Thyroid gland (tissue), 4 donors: ENCODE measurements at regions not wholly inside any gene's neighbourhood (a gene's known extent, or its start where the extent isn't known, plus 50 kb on each side); places are given as distances from the start of the nearest gene placed in this dataset.

Experiments used
- DNase-seq, 2 donors: peaks; one replicate each; pipeline ENCODE4 v3.0.0-alpha.2; 2019
- H3K27ac ChIP-seq, 3 donors: fragments of 200-600 bp; sonication (generic); 1 replicate in 2 of 3; 2 replicates in 1 of 3; pipeline ENCODE4 v1.5.1; 2016 to 2019; ENCODE audit warnings: mild to moderate bottlenecking in 1 of 3, moderate library complexity in 1 of 3
- H3K27me3 ChIP-seq: fragments of 200-600 bp; sonication (generic); one replicate; pipeline ENCODE4 v1.5.1; 2019
- H3K36me3 ChIP-seq, 2 donors: fragments of 200-600 bp; sonication (generic); one replicate each; pipeline ENCODE4 v1.5.1; 2016 to 2019
- H3K4me1 ChIP-seq, 2 donors: fragments of 200-600 bp; sonication (generic); one replicate each; pipeline ENCODE4 v1.5.1; 2017 to 2019
- H3K4me3 ChIP-seq, 3 donors: fragments of 200-600 bp; sonication (generic); replicated peaks in 1 of 3; 1 replicate in 2 of 3; 2 replicates in 1 of 3; pipeline ENCODE4 v1.5.1; 2016; ENCODE audit warnings: mild to moderate bottlenecking in 1 of 3
- H3K9me3 ChIP-seq: fragments of 200-600 bp; sonication (generic); one replicate; pipeline ENCODE4 v1.5.1; 2017
- CTCF ChIP-seq, 6 experiments: fragments of 200-600 bp in 3 of 6; fragments of 450-650 bp in 3 of 6; sonication (generic) in 3 of 6; IDR thresholded peaks; one replicate each; pipeline ENCODE4 v1.5.1; 2016 to 2019; ENCODE audit warnings: antibody characterized with exemption in 6 of 6, mild to moderate bottlenecking in 2 of 6, inconsistent platforms in 1 of 6, moderate library complexity in 1 of 6
- POLR2A ChIP-seq, 2 donors: fragments of 450-650 bp; IDR thresholded peaks; one replicate each; pipeline ENCODE4 v1.6.1; 2017; ENCODE audit warnings: antibody characterized with exemption in 2 of 2, mild to moderate bottlenecking in 2 of 2, moderate library complexity in 1 of 2
- WGBS, 2 donors: methylation state at CpG; one replicate each; pipeline ENCODE4 v1.1.5; 2017; 5-methylcytosine and 5-hydroxymethylcytosine counted together
- intact Hi-C: fragments of 100-400 bp; cut with DNase I; formaldehyde crosslinking; loops from one replicate; pipeline ENCODE4 v1.15.1; 2023

- intact Hi-C loops: no loop called here
- DNase-seq: no peak
- no peak for TF ChIP-seq CTCF (IDR thresholded peaks at IDR 0.05)
- no peak for TF ChIP-seq POLR2A (IDR thresholded peaks at IDR 0.05)
- no peaks in the 10 kb centered on the region for H3K27me3 ChIP-seq
- H3K27ac ChIP-seq: no peak overlapping the region
- WGBS, 2 donors: 48 to 61% methylated on average over 1 of the region's 1 CpG
- no peaks in the 10 kb centered on the region for H3K4me1 ChIP-seq
- H3K4me3 ChIP-seq: no peak overlapping the region
- H3K36me3 ChIP-seq: no peaks in the 10 kb centered on the region
- no peaks in the 10 kb centered on the region for H3K9me3 ChIP-seq
These were observed 1223.7 kb downstream of the PCDH17 start for GRCh38 chr13:58855283-58855682.

GRCh38 chr13:58858870-58859371 lies 1227.4 kb downstream of the PCDH17 start:
- Histone ChIP-seq H3K27ac (no peak overlapping the region), H3K9me3 (no peaks in the 10 kb centered on the region), H3K4me1 (no peaks in the 10 kb centered on the region), H3K4me3 (no peak overlapping the region), H3K27me3 (no peaks in the 10 kb centered on the region), H3K36me3 (no peaks in the 10 kb centered on the region)
- 96 to 99% methylated on average over 16 to 29 of the region's 37 CpGs for WGBS, 2 donors
- intact Hi-C loops: no loop called here
- DNase-seq: no peak
- TF ChIP-seq CTCF (IDR thresholded peaks at IDR 0.05) (no peak), POLR2A (IDR thresholded peaks at IDR 0.05) (no peak)

- Histone ChIP-seq H3K36me3 (no peaks in the 10 kb centered on the region), H3K27ac (no peak overlapping the region), H3K27me3 (no peaks in the 10 kb centered on the region), H3K4me3 (no peak overlapping the region), H3K9me3 (no peaks in the 10 kb centered on the region), H3K4me1 (no peaks in the 10 kb centered on the region)
- intact Hi-C loops: no loop called here
- DNase-seq: no peak
- TF ChIP-seq POLR2A (IDR thresholded peaks at IDR 0.05) (no peak), CTCF (IDR thresholded peaks at IDR 0.05) (no peak)
These were observed 1233.7 kb downstream of the PCDH17 start for GRCh38 chr13:58865286-58865685.

GRCh38 chr13:58869566-58869965 lies 1238.0 kb downstream of the PCDH17 start:
- Histone ChIP-seq H3K4me3 (no peak overlapping the region), H3K27me3 (no peaks in the 10 kb centered on the region), H3K27ac (no peak overlapping the region), H3K36me3 (no peaks in the 10 kb centered on the region), H3K9me3 (no peaks in the 10 kb centered on the region), H3K4me1 (no peaks in the 10 kb centered on the region)
- 75 to 76% methylated on average over 1 of the region's 1 CpG for WGBS, 2 donors
- TF ChIP-seq CTCF (IDR thresholded peaks at IDR 0.05): no peak
- no peak for TF ChIP-seq POLR2A (IDR thresholded peaks at IDR 0.05)
- no peak for DNase-seq
- intact Hi-C loops: no loop called here

- TF ChIP-seq CTCF (IDR thresholded peaks at IDR 0.05): no peak
- no peak for TF ChIP-seq POLR2A (IDR thresholded peaks at IDR 0.05)
- Histone ChIP-seq H3K9me3 (no peaks in the 10 kb centered on the region), H3K36me3 (no peaks in the 10 kb centered on the region), H3K27ac (no peak overlapping the region), H3K4me3 (no peak overlapping the region), H3K27me3 (no peaks in the 10 kb centered on the region), H3K4me1 (no peaks in the 10 kb centered on the region)
- WGBS, 2 donors: 84 to 88% methylated on average over 1 of the region's 1 CpG
- intact Hi-C loops: no loop called here
- no peak for DNase-seq
These were observed 1244.9 kb downstream of the PCDH17 start for GRCh38 chr13:58876473-58876872.
